Tibial nerve (tissue), 4 donors: ENCODE measurements at regions not wholly inside any gene's neighbourhood (a gene's known extent, or its start where the extent isn't known, plus 50 kb on each side); places are given as distances from the start of the nearest gene placed in this dataset.

Source experiments
- DNase-seq, 2 donors: peaks; one replicate each; pipeline ENCODE4 v3.0.0-alpha.2; 2019; ENCODE audit warnings: low spot score in 2 of 2
- H3K27ac ChIP-seq, 4 donors: fragments of 200-600 bp; sonication (generic) in 3 of 4; one replicate each; pipeline ENCODE4 v1.5.1; 2017 to 2019; ENCODE audit warnings: mild to moderate bottlenecking in 1 of 4
- H3K27me3 ChIP-seq, 2 donors: fragments of 200-600 bp; sonication (generic) in 1 of 2; one replicate each; pipeline versions ENCODE4 v1.5.1 to v1.6.0; 2017 to 2019
- H3K36me3 ChIP-seq, 3 donors: fragments of 200-600 bp; sonication (generic); one replicate each; pipeline ENCODE4 v1.5.1; 2018 to 2019
- H3K4me1 ChIP-seq, 4 donors: fragments of 200-600 bp; sonication (generic) in 3 of 4; one replicate each; pipeline ENCODE4 v1.5.1; 2017 to 2019
- H3K4me3 ChIP-seq, 4 donors: fragments of 200-600 bp; sonication (generic) in 3 of 4; one replicate each; pipeline ENCODE4 v1.5.1; 2017 to 2019; ENCODE audit warnings: mild to moderate bottlenecking in 1 of 4, moderate library complexity in 1 of 4
- H3K9me3 ChIP-seq, 4 donors: fragments of 200-600 bp; sonication (generic) in 3 of 4; one replicate each; pipeline ENCODE4 v1.5.1; 2017 to 2019
- EP300 ChIP-seq, 2 donors: sonication (generic); formaldehyde crosslinking; IDR thresholded peaks; one replicate each; pipeline ENCODE4 v1.6.1; 2017; ENCODE audit warnings: antibody characterized with exemption in 2 of 2, mild to moderate bottlenecking in 1 of 2
- POLR2A ChIP-seq, 2 donors: fragments of 450-650 bp; IDR thresholded peaks; one replicate each; pipeline ENCODE4 v1.6.1; 2017; ENCODE audit warnings: antibody characterized with exemption in 2 of 2, mild to moderate bottlenecking in 2 of 2, moderate library complexity in 2 of 2
- WGBS, 2 donors: methylation state at CpG; one replicate each; pipeline ENCODE4 v1.1.5; 2018; 5-methylcytosine and 5-hydroxymethylcytosine counted together
- TF ChIP-seq, protein P1 (sequence below), 5 experiments: fragments of 200-600 bp in 3 of 5; fragments of 450-650 bp in 2 of 5; sonication (generic) in 3 of 5; IDR thresholded peaks; one replicate each; pipeline ENCODE4 v1.5.1; 2016 to 2019; ENCODE audit warnings: antibody characterized with exemption in 5 of 5, mild to moderate bottlenecking in 3 of 5, moderate library complexity in 2 of 5

DNA sequence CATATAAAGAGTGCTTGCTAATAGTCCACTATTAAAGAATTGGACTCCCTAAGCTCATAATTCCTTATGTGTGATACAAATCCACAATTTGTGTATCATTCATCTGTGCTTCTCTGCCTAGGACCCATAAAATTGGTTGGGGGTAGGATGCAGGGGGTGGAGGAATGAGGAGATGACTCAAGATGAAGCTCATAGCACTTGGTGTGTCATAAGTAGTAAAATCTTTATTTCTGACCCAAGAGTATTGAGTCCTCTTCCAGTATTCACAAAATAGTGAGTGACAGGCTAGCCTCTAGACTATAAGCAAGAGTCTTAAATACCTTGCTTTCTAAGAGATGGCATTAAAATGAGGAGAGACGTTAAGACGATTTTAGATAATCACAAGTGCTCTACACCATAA lies 390.9 kb upstream of the CDH19 start:
- H3K36me3 ChIP-seq = no peaks in the 10 kb centered on the region
- 89 to 96% methylated on average over 2 of the region's 2 CpGs for WGBS, 2 donors
- no peaks in the 10 kb centered on the region for H3K4me1 ChIP-seq
- no peaks in the 10 kb centered on the region for H3K27me3 ChIP-seq
- H3K4me3 ChIP-seq = no peak overlapping the region
- no peak for TF ChIP-seq POLR2A (IDR thresholded peaks at IDR 0.05)
- TF ChIP-seq, protein P1, sequence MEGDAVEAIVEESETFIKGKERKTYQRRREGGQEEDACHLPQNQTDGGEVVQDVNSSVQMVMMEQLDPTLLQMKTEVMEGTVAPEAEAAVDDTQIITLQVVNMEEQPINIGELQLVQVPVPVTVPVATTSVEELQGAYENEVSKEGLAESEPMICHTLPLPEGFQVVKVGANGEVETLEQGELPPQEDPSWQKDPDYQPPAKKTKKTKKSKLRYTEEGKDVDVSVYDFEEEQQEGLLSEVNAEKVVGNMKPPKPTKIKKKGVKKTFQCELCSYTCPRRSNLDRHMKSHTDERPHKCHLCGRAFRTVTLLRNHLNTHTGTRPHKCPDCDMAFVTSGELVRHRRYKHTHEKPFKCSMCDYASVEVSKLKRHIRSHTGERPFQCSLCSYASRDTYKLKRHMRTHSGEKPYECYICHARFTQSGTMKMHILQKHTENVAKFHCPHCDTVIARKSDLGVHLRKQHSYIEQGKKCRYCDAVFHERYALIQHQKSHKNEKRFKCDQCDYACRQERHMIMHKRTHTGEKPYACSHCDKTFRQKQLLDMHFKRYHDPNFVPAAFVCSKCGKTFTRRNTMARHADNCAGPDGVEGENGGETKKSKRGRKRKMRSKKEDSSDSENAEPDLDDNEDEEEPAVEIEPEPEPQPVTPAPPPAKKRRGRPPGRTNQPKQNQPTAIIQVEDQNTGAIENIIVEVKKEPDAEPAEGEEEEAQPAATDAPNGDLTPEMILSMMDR (IDR thresholded peaks at IDR 0.05) = no peak
- TF ChIP-seq EP300 (IDR thresholded peaks at IDR 0.05) = no peak
- H3K9me3 ChIP-seq = no peaks in the 10 kb centered on the region
- no peak for DNase-seq
- no peak overlapping the region for H3K27ac ChIP-seq

DNA sequence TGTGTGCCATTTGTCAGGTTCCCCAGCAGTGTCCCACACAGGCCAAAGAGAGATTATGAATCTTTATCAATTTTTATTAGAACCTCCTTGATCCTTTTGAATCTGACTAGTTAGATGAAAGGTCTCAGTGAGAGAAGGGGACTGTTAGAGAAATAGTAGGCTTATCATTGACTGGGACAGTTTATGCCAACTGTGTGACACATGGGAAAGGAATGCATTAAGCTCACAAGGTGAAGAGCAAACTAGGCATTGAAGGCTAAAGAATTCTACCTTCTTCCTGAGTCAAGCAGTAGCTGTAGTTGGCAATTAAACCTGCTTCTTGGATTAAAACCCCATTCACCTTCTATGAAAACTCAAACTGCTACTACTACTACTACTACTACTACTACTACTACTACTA lies 389.6 kb upstream of the CDH19 start:
- Histone ChIP-seq H3K36me3 (no peaks in the 10 kb centered on the region), H3K4me1 (no peaks in the 10 kb centered on the region), H3K4me3 (no peak overlapping the region), H3K27ac (no peak overlapping the region), H3K9me3 (no peaks in the 10 kb centered on the region), H3K27me3 (no peaks in the 10 kb centered on the region)
- DNase-seq = no peak
- TF ChIP-seq, protein P1 (IDR thresholded peaks at IDR 0.05) = no peak
- TF ChIP-seq EP300 (IDR thresholded peaks at IDR 0.05) (no peak), POLR2A (IDR thresholded peaks at IDR 0.05) (no peak)

DNA sequence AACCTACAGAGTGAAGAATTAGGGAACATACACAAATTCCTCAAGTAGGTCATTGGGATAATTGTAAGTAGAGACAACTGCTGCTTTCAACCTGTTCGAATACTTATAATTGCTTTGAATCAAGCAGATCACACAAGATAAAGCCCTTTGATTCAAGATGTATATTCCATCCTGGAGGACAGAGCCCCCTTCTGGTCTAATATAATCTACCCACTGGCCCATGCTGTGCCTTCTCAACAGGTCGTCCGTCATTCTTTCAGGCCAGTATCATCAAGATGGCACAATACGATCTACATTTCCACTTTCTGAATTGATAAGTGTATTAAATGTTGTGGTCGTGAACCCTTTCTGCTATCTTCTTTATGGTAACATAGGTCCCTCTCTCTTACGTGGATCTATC lies 387.0 kb upstream of the CDH19 start:
- Histone ChIP-seq H3K27me3 (no peaks in the 10 kb centered on the region), H3K9me3 (peaks cover 0 to 8% (median 0%) of the 10 kb centered on the region in 4 donors), H3K36me3 (no peaks in the 10 kb centered on the region), H3K4me1 (no peaks in the 10 kb centered on the region), H3K27ac (no peak overlapping the region), H3K4me3 (no peak overlapping the region)
- 92 to 96% methylated on average over 6 of the region's 6 CpGs for WGBS, 2 donors
- TF ChIP-seq, protein P1 (IDR thresholded peaks at IDR 0.05) = no peak
- TF ChIP-seq POLR2A (IDR thresholded peaks at IDR 0.05) (no peak), EP300 (IDR thresholded peaks at IDR 0.05) (no peak)
- no peak for DNase-seq

DNA sequence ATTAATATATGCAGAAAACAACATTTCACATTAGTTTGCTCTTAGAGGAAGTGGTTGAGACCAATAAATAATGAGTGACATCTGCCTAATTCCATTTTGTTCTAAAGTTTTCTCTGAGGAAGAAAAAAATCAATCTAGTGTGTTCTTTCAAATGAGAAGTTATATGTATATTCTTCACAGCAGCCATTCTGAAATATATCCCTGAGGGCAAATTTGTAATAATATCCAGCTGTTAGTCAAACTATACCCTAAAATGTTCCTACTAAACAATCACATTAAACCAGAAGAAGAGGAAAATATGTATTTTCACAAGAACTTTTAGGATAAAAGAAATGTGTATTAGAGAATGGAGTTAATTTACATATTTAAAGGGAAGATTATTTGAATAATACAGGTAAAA lies 375.1 kb upstream of the CDH19 start:
- Histone ChIP-seq H3K27me3 (no peaks in the 10 kb centered on the region), H3K4me3 (no peak overlapping the region), H3K36me3 (no peaks in the 10 kb centered on the region), H3K9me3 (no peaks in the 10 kb centered on the region), H3K27ac (no peak overlapping the region), H3K4me1 (no peaks in the 10 kb centered on the region)
- DNase-seq = no peak
- TF ChIP-seq EP300 (IDR thresholded peaks at IDR 0.05) (no peak), POLR2A (IDR thresholded peaks at IDR 0.05) (no peak)
- TF ChIP-seq, protein P1 (IDR thresholded peaks at IDR 0.05) = no peak

DNA sequence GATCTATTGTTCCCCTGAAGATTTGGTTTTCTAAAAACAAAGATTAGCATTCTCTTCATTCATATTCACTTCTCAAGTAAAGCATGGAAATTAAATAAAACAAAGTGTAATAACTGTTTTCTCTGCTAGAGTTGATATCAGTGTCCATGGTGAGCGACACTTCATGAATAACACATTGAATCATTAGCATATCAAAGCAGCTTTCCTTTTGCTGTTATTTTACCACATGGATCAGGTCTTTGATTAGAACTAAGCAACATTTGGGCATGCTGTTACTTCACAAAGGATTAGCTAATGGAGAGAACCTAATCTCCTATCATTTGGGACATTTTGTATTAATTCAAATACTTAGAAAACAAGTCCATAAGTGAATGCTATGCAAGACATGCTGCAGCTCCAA lies 368.8 kb upstream of the CDH19 start:
- Histone ChIP-seq H3K9me3 (no peaks in the 10 kb centered on the region), H3K4me1 (no peaks in the 10 kb centered on the region), H3K27ac (no peak overlapping the region), H3K36me3 (no peaks in the 10 kb centered on the region), H3K27me3 (no peaks in the 10 kb centered on the region), H3K4me3 (no peak overlapping the region)
- TF ChIP-seq POLR2A (IDR thresholded peaks at IDR 0.05) (no peak), EP300 (IDR thresholded peaks at IDR 0.05) (no peak)
- TF ChIP-seq, protein P1 (IDR thresholded peaks at IDR 0.05) = no peak
- DNase-seq = no peak
- 49 to 50% methylated on average over 1 of the region's 1 CpG for WGBS, 2 donors
